ENCODE measurements at regions not wholly inside any gene's neighbourhood (a gene's known extent, or its start where the extent isn't known, plus 50 kb on each side); places are given as distances from the start of the nearest gene placed in this dataset.

- TF ChIP-seq ZFX (IDR thresholded peaks at IDR 0.05), result no peak
- TF ChIP-seq CTCF (conservative IDR thresholded peaks at IDR 0.05), result no peak
- no peak overlapping the region for H3K27ac ChIP-seq
Measured at GRCh38 chr1:222068937-222069336, 327.0 kb upstream of the DUSP10 start.

- no peak for TF ChIP-seq ZFX (IDR thresholded peaks at IDR 0.05)
- no peak for TF ChIP-seq CTCF (conservative IDR thresholded peaks at IDR 0.05)
- no peak overlapping the region for H3K27ac ChIP-seq
Measured at GRCh38 chr1:222068101-222068500, 326.2 kb upstream of the DUSP10 start.

- TF ChIP-seq CTCF (conservative IDR thresholded peaks at IDR 0.05) (no peak), ZFX (IDR thresholded peaks at IDR 0.05) (no peak)
Measured at GRCh38 chr1:222066539-222066938, 324.6 kb upstream of the DUSP10 start.

GRCh38 chr1:222065234-222065633, 323.3 kb upstream of the DUSP10 start:
- H3K27ac ChIP-seq, result no peak overlapping the region
- TF ChIP-seq ZFX (IDR thresholded peaks at IDR 0.05) (no peak), CTCF (conservative IDR thresholded peaks at IDR 0.05) (no peak)

More at GRCh38 chr1:222066539-222066938, 324.6 kb upstream of the DUSP10 start:
- no peak overlapping the region for H3K27ac ChIP-seq

GRCh38 chr1:222064388-222065211, 322.7 kb upstream of the DUSP10 start:
- no peak overlapping the region for H3K27ac ChIP-seq

GRCh38 chr1:222062640-222063039, 320.8 kb upstream of the DUSP10 start:
- TF ChIP-seq ZFX (IDR thresholded peaks at IDR 0.05) (no peak), CTCF (conservative IDR thresholded peaks at IDR 0.05) (no peak)
- H3K27ac ChIP-seq, result no peak overlapping the region

More at GRCh38 chr1:222064388-222065211, 322.7 kb upstream of the DUSP10 start:
- no peak for TF ChIP-seq CTCF (conservative IDR thresholded peaks at IDR 0.05)
- TF ChIP-seq ZFX (IDR thresholded peaks at IDR 0.05), result no peak

- TF ChIP-seq CTCF (conservative IDR thresholded peaks at IDR 0.05), result no peak
- TF ChIP-seq ZFX (IDR thresholded peaks at IDR 0.05), result no peak
- no peak overlapping the region for H3K27ac ChIP-seq
Measured at GRCh38 chr1:222061711-222062359, 319.9 kb upstream of the DUSP10 start.

All from C4-2B (cell line).